ENCODE measurements at regions not wholly inside any gene's neighbourhood (a gene's known extent, or its start where the extent isn't known, plus 50 kb on each side); places are given as distances from the start of the nearest gene placed in this dataset.

GRCh38 chr2:145096582-145096981, 576.7 kb upstream of the ZEB2 start:
- no peak overlapping the region for H3K4me2 ChIP-seq (ENCODE audit: insufficient read depth, insufficient read length, low read length)
- H3K14ac ChIP-seq (ENCODE audit: insufficient read depth, low read length) = no peak overlapping the region
- H3K4me1 ChIP-seq (ENCODE audit: insufficient read depth, low read length) = no peaks in the 10 kb centered on the region
- no peak overlapping the region for H3K9ac ChIP-seq (ENCODE audit: extremely low read depth, insufficient read length, low read length)
- no peak overlapping the region for H3K27ac ChIP-seq (ENCODE audit: insufficient read length, low read depth, low read length)
- H3K27ac Mint-ChIP-seq = no peak overlapping the region
- no peak for TF ChIP-seq CTCF (conservative IDR thresholded peaks at IDR 0.05)
- no peaks in the 10 kb centered on the region for H4K20me1 ChIP-seq (ENCODE audit: control insufficient read depth, insufficient read depth, insufficient read length)
- peaks cover 0 to 4% of the 10 kb centered on the region in 2 experiments; a peak in 3 of 5 replicates for H3K9me3 Mint-ChIP-seq
- no peak overlapping the region for H2AK5ac ChIP-seq (ENCODE audit: insufficient read length, low read length)
- no peak overlapping the region for H3K4ac ChIP-seq (ENCODE audit: low read depth, low read length)
- no peak overlapping the region for H4K91ac ChIP-seq (ENCODE audit: insufficient read length, low read depth, low read length)
- no peak overlapping the region for H2AFZ ChIP-seq (ENCODE audit: low read length)
- H3K9me3 ChIP-seq (ENCODE audit: control insufficient read depth, low read depth, low read length) = no peaks in the 10 kb centered on the region
- H3K4me3 Mint-ChIP-seq = no peak overlapping the region
- H2BK20ac ChIP-seq (ENCODE audit: low read depth, low read length, poor library complexity, severe bottlenecking) = no peak overlapping the region
- H2BK15ac ChIP-seq (ENCODE audit: low read depth, low read length) = no peak overlapping the region
- H3K18ac ChIP-seq (ENCODE audit: insufficient read length, low read depth, low read length) = no peak overlapping the region
- H3K4me1 Mint-ChIP-seq = no peaks in the 10 kb centered on the region
- H3K56ac ChIP-seq (ENCODE audit: insufficient read length, low read depth, low read length) = no peak overlapping the region
- no peaks in the 10 kb centered on the region for H3K23me2 ChIP-seq (ENCODE audit: insufficient read length, low read depth, low read length, poor library complexity, severe bottlenecking)
- H3K23ac ChIP-seq (ENCODE audit: insufficient read length, low read depth, low read length) = no peak overlapping the region
- H3K79me2 ChIP-seq (ENCODE audit: insufficient read depth, low read length) = no peaks in the 10 kb centered on the region
- no peak for DNase-seq
- no peak overlapping the region for H2BK12ac ChIP-seq (ENCODE audit: insufficient read length, low read depth, low read length)
- H3T11ph ChIP-seq (ENCODE audit: low read length) = no peak overlapping the region
- no peaks in the 10 kb centered on the region for H3K79me1 ChIP-seq (ENCODE audit: insufficient read depth, low read depth, low read length, poor library complexity, severe bottlenecking)
- H4K8ac ChIP-seq (replicated peaks; ENCODE audit: insufficient read length, low read depth, low read length) = peak overlapping the region; percentile 67
- H4K5ac ChIP-seq (ENCODE audit: insufficient read length, low read depth, low read length) = peak overlapping the region; percentile 69
- no peaks in the 10 kb centered on the region for H3K36me3 Mint-ChIP-seq (ENCODE audit: insufficient read depth in 1 of 3, low read depth in 3 of 3)
- no peaks in the 10 kb centered on the region for H3K27me3 Mint-ChIP-seq (ENCODE audit: low read depth)
- H2BK120ac ChIP-seq (ENCODE audit: low read depth, low read length, poor library complexity, severe bottlenecking) = no peak overlapping the region
- H3K27me3 ChIP-seq (ENCODE audit: insufficient read depth, low read length) = no peaks in the 10 kb centered on the region
- no peak overlapping the region for H2BK5ac ChIP-seq (ENCODE audit: insufficient read length, low read length)
